ENCODE measurements at regions not wholly inside any gene's neighbourhood (a gene's known extent, or its start where the extent isn't known, plus 50 kb on each side); places are given as distances from the start of the nearest gene placed in this dataset.

- DNase-seq, result no peak
These were observed 267.4 kb downstream of the GAS1 start for GRCh38 chr9:86679909-86680308.

DNA sequence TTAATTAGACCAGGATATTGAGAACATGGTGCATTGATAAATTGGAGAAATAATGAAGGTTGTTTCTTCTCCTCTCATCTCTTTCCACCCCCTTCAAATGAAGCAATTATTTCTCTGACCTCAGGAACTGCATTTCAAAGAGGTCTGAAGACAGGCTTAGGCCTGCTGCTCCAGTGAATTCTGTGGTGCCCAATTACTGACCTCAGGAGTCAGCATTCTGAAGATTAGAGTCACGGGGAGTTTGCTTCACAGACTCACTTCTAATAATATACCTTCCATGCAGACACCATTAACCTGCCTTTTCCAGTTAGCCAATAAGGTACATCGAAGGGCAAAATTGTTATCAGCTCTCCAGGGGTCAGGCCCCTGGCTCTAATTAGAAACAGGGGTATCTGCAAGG lies 270.9 kb downstream of the GAS1 start:
- no peak for DNase-seq

- no peak for DNase-seq
These were observed 271.5 kb downstream of the GAS1 start for GRCh38 chr9:86675805-86676204.

- no peak for DNase-seq
These were observed 272.8 kb downstream of the GAS1 start for GRCh38 chr9:86674487-86674886.

- DNase-seq, result no peak
These were observed 274.3 kb downstream of the GAS1 start for GRCh38 chr9:86672966-86673365.

DNA sequence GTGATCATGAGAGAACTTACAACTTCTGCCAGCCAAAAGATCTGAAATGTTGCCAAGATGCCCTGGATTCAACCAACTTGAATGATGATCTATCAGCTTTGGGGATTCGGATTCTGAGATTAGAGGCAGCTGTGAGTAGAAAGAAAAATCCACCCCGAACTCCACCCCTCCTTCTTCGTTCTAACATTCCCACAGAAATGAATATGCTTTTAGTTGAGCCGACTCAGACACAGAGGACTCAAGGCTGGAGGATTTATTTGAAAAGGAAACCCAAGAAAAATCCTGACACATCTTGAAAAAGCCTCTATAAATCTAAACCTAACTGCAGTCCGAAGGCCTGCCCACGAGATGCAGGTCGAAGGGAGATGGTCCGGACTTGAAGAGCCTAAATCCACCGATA lies 275.0 kb downstream of the GAS1 start:
- no peak for DNase-seq

GRCh38 chr9:86671018-86671417 lies 276.3 kb downstream of the GAS1 start:
- DNase-seq, result no peak

DNA sequence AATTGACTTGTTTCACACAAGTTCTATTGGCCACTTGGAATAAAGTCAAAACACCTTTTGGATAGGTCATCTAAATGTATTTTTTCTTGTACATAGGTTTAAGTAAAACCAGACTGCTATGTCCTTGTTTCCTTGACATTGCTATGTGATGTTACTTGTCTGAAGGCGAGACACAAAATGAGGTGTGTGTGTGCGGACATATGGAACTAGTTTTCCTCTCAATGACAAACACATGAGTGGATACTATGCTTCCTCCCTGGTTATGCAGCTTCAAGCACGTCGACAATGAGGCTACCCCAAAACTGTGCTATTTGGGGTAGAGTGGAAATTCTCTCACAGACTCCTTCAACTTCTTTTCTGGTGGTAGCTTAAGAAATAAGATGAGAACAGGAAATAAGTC lies 276.8 kb downstream of the GAS1 start:
- DNase-seq, result no peak

GRCh38 chr9:86670076-86670475 lies 277.2 kb downstream of the GAS1 start:
- no peak for DNase-seq

- no peak for DNase-seq
These were observed 277.9 kb downstream of the GAS1 start for GRCh38 chr9:86669422-86669821.

DNA sequence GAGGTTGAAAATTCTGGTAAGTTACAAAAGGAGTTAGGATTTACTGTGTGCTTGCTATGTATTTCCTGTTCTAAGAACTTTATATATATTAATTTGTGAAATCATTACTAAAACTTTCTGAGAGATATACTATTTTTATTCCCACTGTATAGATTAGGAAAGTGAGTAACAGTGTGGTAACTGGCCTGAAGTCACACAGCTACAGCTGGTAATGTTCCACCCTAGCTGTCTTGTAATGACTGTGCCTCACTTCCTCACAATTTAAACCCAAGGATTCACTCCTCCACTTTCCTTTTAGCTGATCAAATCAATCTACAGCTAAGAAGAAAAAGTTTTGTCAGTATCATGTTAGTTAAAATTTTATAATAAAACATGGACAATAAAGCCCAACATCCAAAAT lies 278.8 kb downstream of the GAS1 start:
- DNase-seq, result no peak

DNA sequence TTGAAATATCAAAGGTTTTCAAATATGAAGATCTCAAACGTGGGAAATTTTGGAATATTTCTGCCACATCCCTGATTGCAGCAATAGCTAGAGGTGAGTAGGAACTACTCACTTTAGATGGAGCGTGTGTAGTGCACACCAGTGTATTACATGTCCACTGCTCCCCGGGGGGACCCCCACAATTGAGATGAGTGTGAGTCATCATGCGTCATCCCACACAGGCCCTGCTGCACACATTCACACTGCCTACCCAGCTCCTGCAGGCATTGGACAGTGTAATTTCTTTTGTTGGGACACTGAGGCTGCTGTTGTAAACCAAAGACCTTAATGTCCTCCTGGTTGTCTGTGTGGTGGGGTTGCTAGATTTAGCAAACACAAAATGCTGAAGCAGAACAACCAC lies 280.0 kb downstream of the GAS1 start:
- no peak for DNase-seq

GRCh38 chr9:86665416-86665815 lies 281.9 kb downstream of the GAS1 start:
- no peak for DNase-seq

GRCh38 chr9:86664603-86665002 lies 282.7 kb downstream of the GAS1 start:
- DNase-seq, result no peak

DNA sequence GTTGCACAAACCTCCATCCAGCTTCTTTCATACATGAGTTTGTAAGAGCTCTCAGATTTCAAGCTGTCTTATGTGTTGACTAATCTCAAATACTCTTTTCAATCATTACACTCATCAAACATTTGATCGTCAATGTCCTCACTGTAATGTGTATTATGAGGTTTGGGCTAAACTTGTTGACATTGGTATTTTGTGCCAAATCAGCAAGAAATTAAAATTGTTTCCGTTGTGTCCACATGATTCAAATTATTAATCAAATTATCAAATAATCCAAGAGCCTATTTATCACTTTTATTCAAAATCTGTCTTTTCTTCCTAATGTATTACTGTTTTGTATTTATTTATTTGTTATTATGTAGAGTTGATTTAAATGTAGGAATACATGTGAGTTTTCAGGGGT lies 283.4 kb downstream of the GAS1 start:
- no peak for DNase-seq

DNA sequence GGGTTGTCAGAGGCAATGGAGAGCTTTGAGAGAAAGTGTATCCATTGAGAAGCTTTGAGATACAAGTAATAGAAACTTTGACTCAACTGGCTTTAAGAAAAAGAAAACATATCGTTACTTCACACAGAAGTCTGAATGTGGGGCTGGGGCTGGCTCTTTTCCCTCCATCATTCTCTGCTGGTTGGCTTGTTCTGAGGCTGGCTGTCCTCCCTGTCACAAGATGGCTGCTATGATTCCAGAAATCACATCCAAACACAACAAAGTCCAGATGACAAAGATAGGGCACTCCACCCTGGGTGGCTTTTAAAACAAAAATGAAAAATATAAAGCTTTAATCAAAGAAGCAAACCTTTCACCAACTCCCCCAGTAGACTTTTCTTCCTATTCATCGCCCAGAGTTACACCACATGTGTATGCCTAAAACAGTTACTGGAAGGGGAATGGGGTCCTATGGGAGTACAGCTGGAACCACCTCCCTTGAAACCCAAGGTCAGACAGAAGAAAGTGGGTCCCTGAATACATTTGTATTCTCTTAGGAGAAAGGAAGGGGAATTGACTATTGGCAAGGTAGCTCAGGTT lies 284.3 kb downstream of the GAS1 start:
- no peak for DNase-seq

DNA sequence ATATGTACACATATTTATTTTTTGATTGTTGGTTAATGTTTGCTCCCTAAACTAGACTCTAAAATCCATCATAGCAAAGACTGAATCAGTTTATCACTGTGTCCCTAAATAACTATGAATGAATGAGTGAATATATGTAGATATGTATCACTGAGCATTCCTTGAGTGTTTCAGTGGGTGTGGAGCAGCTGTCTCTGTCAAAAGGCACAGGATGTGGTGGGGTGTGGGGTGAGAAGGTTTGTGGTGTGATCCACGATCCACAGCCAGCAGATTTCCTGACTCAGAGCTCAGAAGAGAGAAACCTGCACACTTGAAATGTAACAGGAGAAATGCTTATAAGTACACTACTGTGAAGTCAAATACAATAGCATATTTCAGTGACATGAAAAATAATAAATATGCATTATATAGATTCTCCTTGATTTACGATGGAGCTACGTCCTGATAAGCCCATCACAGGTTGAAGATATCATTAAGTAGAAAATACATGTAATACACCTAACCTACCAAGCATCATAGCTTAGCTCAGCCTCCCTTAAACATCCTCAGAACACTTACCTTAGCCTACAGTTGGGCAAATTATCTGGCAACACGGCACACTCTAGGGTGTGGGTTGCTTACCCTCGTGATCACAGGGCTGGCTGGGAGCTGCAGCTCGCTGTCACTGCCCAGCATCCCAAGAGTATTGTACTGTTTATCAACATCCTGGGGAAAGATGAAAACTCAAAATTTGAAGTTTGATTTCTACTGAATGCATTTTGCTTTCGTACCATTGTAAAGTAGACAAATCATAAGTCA lies 287.0 kb downstream of the GAS1 start:
- peak in 1 of 5 experiments; percentile 13 for DNase-seq

GRCh38 chr9:86659413-86660046 lies 287.8 kb downstream of the GAS1 start:
- DNase-seq, result no peak

GRCh38 chr9:86655147-86655546 lies 292.2 kb downstream of the GAS1 start:
- DNase-seq, result no peak

DNA sequence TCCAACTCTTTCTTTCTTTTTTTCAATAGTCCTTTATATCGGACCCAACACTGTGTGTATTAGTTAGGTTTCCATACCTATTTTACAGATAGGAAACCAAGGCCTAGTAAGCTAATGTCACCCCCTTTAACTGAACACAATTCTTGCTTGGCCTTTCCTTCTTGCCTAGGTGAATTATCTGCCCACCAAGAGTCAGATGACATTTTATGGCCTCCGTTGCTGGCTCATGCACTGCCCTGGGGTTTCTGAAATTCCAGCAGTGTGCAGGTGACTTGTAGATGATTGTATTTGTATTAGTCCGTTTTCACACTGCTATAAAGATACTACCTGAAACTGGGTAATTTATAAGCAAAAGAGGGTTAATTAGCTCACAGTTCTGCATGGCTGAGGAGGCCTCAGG lies 293.8 kb downstream of the GAS1 start:
- no peak for DNase-seq

GRCh38 chr9:86652736-86653135 lies 294.6 kb downstream of the GAS1 start:
- no peak for DNase-seq

DNA sequence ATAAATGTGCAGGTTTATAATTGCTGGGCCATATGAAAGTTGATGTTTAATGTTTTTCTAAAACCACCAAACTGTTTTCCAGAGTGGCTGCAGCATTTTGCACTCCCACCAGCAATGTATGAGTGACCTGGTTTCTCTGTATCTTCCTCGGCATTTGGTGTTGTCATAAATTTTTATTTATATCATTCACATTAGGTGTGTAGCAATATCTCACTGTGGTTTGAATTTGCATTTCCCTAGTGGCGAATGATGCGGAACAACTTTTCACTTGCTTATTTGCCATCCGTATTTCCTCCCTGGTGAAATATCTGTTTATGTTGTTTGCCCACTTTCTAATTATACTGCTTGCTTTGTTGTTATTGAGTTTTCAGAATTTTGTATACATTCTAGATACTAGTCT lies 295.7 kb upstream of the TUT7 start:
- DNase-seq, result no peak

DNA sequence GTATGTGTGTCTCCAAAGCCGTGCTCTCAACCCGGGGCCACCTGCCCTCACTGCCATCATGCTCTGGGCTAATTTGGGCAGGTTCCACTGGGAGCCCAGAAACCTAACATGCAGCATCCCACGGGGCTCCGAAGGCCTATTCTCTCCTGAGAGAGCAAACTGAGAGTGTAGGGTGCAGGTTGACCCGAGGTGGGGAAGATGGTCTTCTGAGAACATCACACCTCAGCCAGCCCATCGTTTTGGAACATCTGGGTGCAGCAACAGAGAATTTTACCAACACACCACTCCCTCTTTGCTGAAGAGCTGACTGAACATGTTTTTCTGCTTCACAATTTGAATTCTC lies 294.6 kb upstream of the TUT7 start:
- DNase-seq, result no peak

- no peak for DNase-seq
These were observed 294.1 kb upstream of the TUT7 start for GRCh38 chr9:86648156-86648827.

All from T-helper 2 cell (primary cell).